Lower leg skin (tissue), 4 donors: ENCODE measurements at regions not wholly inside any gene's neighbourhood (a gene's known extent, or its start where the extent isn't known, plus 50 kb on each side); places are given as distances from the start of the nearest gene placed in this dataset.

Source experiments
- DNase-seq, 2 donors: peaks; one replicate each; pipeline ENCODE4 v3.0.0-alpha.2; 2019; ENCODE audit warnings: low spot score in 2 of 2
- H3K4me3 ChIP-seq: fragments of 200-600 bp; sonication (generic); 2 replicates; pipeline ENCODE4 v1.5.1; 2017; ENCODE audit warnings: mild to moderate bottlenecking, low read depth; ENCODE audit not compliant: poor library complexity, severe bottlenecking
- CTCF ChIP-seq, 3 donors: fragments of 450-650 bp; IDR thresholded peaks; one replicate each; pipeline ENCODE4 v1.5.1; 2016; ENCODE audit warnings: antibody characterized with exemption in 3 of 3, mild to moderate bottlenecking in 3 of 3, moderate library complexity in 2 of 3
- POLR2A ChIP-seq, 2 donors: fragments of 450-650 bp; IDR thresholded peaks; one replicate each; pipeline ENCODE4 v1.6.1; 2016 to 2017; ENCODE audit warnings: antibody characterized with exemption in 2 of 2, mild to moderate bottlenecking in 1 of 2, moderate library complexity in 1 of 2
- WGBS, 2 donors: methylation state at CpG; one replicate each; pipeline ENCODE4 v1.1.5; 2018; 5-methylcytosine and 5-hydroxymethylcytosine counted together
- intact Hi-C: fragments of 100-400 bp; cut with DNase I; formaldehyde crosslinking; loops from one replicate; pipeline ENCODE4 v1.15.0; 2023; ENCODE audit warnings: low total_unique reads

GRCh38 chr15:95793231-95793630, 537.3 kb upstream of the NR2F2 start:
- DNase-seq = no peak
- no peak overlapping the region for H3K4me3 ChIP-seq
- TF ChIP-seq POLR2A (IDR thresholded peaks at IDR 0.05) = no peak
- no peak for TF ChIP-seq CTCF (IDR thresholded peaks at IDR 0.05)
- WGBS, 2 donors = 45 to 53% methylated on average over 2 of the region's 2 CpGs
- intact Hi-C loops = no loop called here

- H3K4me3 ChIP-seq = no peak overlapping the region
- no peak for TF ChIP-seq CTCF (IDR thresholded peaks at IDR 0.05)
- TF ChIP-seq POLR2A (IDR thresholded peaks at IDR 0.05) = no peak
- DNase-seq = no peak
- intact Hi-C loops = no loop called here
- 88 to 93% methylated on average over 1 of the region's 1 CpG for WGBS, 2 donors
These were observed 535.1 kb upstream of the NR2F2 start for GRCh38 chr15:95795386-95795785.

GRCh38 chr15:95799286-95800200, 531.0 kb upstream of the NR2F2 start:
- 93 to 94% methylated on average over 12 of the region's 12 CpGs for WGBS, 2 donors
- intact Hi-C loops = no loop called here

GRCh38 chr15:95804484-95804883, 526.0 kb upstream of the NR2F2 start:
- TF ChIP-seq POLR2A (IDR thresholded peaks at IDR 0.05) = no peak
- DNase-seq = no peak
- no peak overlapping the region for H3K4me3 ChIP-seq
- intact Hi-C loops = no loop called here

More at GRCh38 chr15:95799286-95800200, 531.0 kb upstream of the NR2F2 start:
- TF ChIP-seq CTCF (IDR thresholded peaks at IDR 0.05) (no peak), POLR2A (IDR thresholded peaks at IDR 0.05) (no peak)
- no peak for DNase-seq
- H3K4me3 ChIP-seq = no peak overlapping the region

- no peak overlapping the region for H3K4me3 ChIP-seq
- intact Hi-C loops = no loop called here
- TF ChIP-seq POLR2A (IDR thresholded peaks at IDR 0.05) (no peak), CTCF (IDR thresholded peaks at IDR 0.05) (no peak)
- 60 to 63% methylated on average over 2 of the region's 2 CpGs for WGBS, 2 donors
- DNase-seq = no peak
These were observed 518.0 kb upstream of the NR2F2 start for GRCh38 chr15:95812491-95812890.

- H3K4me3 ChIP-seq = no peak overlapping the region
- intact Hi-C loops = no loop called here
- TF ChIP-seq CTCF (IDR thresholded peaks at IDR 0.05) (no peak), POLR2A (IDR thresholded peaks at IDR 0.05) (no peak)
- DNase-seq = no peak
- WGBS, 2 donors = 87 to 96% methylated on average over 3 of the region's 3 CpGs
These were observed 515.6 kb upstream of the NR2F2 start for GRCh38 chr15:95814908-95815307.
